Frontal cortex (tissue), 3 donors: ENCODE measurements at regions not wholly inside any gene's neighbourhood (a gene's known extent, or its start where the extent isn't known, plus 50 kb on each side); places are given as distances from the start of the nearest gene placed in this dataset.
"Not testable (repeated sequence)": the region's sequence is repeated elsewhere in the genome, so short reads cannot be mapped to it uniquely, and the experiment has no call there.

Source experiments
- DNase-seq, 2 donors: peaks; one replicate each; pipeline ENCODE4 v3.0.0; 2012; ENCODE audit warnings: low spot score in 2 of 2
- FAIRE-seq: peaks from 2 replicates; lab custom pipeline; 2012; peaks lifted over from hg19 to GRCh38; lab: Jason Lieb, UNC
- donor health status: control.
- donor health status: control.
- donor health status: control.

DNA sequence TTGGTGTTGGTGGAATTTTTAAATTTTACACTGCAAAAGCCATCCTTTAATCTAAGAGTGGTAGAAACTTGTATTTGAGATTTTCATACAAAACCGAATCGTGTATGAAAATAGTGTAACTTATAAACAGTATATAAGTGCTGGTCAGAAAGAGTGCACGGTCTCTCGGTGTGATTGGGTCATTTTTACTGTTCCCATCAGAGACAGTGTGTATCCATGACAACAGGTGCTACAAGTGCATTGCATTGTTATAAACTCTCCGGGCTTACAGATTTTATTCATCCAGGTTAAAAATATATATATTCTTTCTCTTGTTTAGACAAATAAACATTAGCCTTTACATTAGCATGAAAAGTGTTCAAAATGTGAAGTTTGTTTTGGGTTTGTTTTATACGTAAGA lies 721.9 kb downstream of the METTL4 start:
- DNase-seq (no peak), FAIRE-seq (no peak)

DNA sequence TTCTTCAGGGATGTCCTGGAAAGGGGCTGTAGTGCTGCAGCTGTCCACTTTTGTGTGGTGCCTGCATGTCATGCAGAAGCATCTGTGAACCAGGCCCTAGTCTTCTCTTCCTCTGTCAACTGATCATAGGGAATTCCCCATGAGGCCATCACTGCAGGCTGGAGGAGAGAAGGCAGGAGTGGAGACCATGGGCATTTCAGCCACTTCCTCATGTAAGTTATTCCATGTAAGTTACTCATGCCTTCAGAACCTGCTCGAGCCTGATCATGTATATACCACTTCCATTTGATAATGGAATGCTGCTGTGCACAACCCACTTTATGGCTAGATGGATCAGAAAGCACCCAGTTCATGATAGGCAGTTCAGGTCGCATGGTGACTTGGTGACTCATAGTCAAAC lies 714.0 kb downstream of the METTL4 start:
- not testable (repeated sequence) for FAIRE-seq, DNase-seq

DNA sequence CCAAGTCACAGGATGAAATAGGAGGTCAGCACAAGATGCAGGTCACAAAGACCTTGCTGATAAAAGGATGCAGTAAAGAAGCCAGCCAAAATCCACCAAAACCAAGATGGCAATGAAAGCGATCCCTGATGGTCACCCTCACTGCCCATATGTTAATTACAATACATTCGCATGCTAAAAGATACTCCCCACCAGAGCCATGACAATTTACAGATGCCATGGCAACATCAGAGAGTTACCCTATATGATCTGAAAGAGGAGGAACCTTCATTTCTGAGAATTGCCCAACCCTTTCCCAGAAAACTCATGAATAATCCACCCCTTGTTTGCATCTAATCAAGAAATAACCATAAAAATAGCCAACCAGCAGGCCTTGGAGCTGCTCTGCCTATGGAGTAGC lies 709.8 kb downstream of the METTL4 start:
- DNase-seq, result no peak
- FAIRE-seq, result no peak

DNA sequence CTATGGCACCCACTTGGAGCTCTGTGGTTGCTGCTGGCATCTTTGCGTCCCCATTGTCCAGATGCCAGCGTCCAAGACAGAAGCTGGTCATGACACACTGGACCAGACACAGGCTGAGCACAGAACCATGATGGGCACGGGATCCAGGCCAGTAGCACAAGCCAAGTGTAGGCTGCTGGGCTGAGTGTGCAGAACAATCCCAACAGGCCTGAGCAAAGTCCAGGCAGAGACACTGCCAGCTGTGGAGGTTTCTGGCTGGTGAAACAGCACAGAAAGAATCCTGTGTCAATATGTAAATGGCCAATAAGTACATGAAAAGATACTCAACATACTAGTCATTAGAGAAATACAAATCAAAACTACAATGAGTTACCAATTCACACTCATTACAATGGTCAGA lies 705.4 kb downstream of the METTL4 start:
- no peak for DNase-seq
- no peak for FAIRE-seq

DNA sequence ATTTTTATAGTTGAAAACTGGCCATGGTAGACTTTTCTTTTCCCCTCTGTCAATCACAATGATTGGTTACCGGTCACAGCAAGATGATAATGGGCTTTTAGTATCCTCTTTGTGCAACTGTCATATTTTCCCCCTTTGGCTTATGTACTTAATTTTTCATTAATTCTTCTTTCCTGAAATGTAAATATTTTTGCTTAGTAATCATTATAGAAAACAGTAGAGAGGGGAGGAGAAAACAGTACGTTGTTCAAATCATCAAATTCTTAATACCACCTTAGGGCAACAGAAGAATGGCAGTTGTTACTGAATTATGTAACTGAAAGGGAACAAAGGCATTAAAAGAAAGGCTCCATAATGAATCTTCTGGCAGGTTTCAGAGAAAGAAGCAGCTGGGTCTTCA lies 699.0 kb downstream of the METTL4 start:
- no peak for FAIRE-seq
- no peak for DNase-seq

DNA sequence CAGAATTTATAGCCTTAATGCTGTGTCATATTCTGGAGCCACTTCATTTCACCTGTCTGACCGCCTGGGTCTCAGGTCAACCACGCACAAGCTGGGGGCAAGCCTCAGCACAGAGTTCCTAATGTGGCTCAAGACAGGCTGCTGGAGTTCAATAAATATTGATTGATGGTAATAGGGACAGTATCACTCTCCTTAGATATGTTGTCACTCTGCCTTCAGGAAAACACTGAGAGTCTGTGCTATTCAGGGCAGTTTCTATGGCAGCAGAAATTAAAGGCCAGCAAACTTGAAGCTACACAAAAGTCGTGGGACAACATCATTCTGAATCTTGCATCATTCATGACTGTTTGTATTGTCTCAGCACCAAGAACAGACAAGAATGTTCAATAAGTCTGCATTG lies 696.1 kb downstream of the METTL4 start:
- no peak for DNase-seq
- FAIRE-seq, result no peak

DNA sequence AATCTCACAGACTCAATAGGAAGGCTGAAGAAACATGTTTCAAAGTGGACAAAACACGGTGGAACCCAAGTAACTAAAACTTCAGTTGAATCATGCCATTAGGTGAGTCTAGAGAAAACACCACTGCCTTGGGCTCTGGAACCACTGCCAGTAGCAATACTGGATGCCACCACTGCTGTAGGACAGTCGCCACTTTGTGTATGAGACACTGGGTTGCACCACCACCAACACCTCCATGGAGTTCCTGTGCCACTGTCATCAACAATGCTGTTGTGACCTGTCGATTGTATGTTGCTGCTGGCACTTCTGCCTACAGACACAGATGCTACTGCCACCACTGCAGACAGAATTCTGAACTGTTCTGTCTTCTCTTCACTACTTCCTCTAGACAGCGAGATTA lies 686.7 kb downstream of the METTL4 start:
- DNase-seq (no peak), FAIRE-seq (no peak)

DNA sequence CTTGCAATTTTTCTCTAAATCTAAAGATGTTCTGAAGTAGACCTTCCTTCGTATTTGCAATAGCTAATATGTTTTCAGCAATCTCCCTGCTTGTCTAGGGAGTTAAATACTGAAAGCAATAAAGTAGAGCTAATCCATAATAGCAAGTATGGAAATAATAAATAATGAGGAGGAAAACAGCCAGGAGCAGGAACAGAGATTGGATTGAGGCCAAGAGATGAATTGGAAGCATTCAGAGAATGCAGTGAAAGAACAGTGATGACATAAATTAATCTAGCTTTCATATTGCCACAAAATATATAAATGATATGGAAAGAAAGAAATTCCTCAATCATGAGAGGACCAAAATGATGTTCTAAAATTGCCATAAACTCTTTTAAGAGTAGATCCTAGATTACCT lies 679.7 kb downstream of the METTL4 start:
- no peak for FAIRE-seq
- no peak for DNase-seq

DNA sequence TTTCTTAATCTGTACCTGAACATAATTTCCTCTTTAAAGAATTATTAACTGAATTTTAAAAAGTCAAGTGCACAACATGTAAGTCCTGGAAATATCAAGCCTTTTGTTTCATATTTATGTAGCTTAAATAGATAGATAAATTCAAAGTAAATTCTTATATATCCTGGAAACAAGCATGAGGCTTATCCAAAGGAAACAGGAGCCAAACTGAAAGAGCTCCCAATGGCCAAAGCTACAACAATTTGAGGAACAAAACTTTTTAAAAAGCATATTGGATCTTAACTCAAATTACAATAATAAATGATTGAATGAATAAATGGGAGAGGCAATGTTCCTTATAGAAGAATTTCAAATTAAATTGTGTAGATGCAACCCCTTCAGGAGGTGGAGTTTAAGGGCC lies 679.1 kb downstream of the METTL4 start:
- DNase-seq, result no peak
- FAIRE-seq, result no peak

DNA sequence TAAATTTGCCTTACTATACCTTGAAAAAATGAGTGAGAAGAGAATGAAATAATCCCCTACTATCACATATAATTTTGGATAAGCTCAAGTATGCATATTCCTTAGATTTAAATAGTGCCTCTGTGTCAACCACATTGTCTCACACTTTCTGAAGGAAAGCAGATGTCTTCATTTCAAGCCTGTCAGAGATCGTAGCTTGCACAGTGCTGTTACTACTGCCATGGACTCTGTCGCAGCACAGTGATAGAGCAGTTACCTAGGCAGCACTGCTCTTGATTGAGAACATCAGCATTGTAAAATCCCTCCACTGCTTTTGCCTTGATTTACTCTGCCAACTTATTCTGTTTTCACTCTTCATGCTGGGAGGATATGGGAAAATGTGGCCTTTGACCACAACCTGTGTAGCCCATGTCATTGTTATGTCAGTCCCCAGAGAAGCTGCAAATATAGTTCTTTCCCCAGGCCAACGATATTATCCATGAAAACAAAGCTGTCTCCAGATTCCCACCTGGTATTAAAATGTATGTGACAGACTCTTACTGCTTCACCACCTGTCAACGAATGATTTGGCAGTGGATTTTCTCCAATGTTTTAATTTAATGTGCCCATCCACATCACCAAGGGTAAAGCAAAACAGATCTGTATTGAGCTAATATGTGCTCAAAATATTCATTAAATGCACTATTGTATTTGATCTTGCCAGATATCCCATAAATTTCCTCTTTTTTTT lies 675.7 kb downstream of the METTL4 start:
- DNase-seq, result no peak
- FAIRE-seq, result no peak

DNA sequence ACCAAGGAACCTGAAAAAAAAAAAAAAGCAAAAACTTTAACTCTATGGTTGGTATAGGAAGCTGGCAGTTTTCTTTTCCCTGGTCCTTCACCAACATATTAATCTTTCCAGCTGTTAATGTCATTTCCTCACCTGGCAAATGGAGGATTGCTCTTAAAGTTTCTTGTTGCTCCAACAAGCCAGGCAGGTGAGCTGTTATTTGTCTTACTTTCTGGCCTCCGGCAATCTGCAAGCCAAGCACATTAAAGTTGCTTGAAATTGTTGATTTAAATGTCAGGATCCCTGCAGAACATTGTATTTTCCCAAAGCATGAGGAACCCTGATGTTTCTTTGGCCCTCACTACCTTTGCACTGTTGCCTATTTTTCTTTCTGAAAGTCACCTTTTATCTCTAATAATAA lies 664.9 kb downstream of the METTL4 start:
- no peak for FAIRE-seq
- no peak for DNase-seq

DNA sequence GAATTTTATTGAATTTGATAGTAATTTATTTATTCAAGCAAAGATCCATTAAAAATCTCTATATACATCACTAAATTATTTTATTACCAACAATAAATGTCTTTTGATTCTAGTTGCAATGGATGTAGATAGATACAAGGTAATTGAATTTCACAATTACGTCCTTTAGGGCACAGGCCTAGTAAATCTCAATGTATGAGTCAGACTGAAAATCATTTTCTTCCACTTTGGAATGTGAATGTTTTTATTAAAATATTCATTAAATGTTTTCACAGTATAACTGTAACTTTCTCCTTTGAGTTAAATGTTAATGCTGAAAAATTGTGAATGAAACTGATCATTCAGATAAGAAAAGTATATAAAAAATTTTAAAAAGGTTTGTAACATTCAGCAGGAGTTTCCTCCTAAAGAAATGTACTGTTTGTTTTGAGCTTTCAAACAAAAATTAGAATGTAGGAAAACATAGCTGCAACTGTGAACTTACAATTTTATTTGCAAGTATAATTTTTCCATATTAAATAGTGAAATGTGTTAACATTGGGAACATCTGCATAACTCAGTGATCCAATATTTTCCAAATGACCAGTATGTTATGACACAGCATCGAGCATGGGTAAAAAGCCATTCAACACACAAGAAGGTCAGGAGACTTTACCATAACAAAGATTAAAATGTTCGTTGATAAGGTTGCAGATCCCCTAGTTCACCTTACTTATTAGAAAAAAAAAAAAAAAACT lies 663.7 kb downstream of the METTL4 start:
- DNase-seq (no peak), FAIRE-seq (peak; percentile 13)

DNA sequence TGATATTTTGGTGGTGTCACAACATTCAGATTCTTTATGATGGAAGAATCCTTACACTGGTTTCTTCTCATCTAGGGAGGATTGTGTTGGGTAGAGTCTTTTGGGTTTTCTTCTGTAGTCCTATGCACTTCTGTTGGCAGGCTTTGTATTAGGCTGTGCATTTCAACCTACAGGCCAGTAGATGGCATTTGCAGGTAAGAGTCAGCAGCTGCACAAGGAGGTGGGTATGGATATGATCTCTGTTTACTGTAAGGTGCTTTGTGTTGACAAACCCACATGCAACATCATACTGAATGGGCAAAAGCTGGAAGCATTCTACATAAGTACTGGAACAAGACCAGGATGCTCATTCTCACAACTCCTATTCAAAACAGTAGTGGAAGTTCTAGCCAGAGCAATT lies 656.8 kb downstream of the METTL4 start:
- FAIRE-seq (no peak), DNase-seq (no peak)

DNA sequence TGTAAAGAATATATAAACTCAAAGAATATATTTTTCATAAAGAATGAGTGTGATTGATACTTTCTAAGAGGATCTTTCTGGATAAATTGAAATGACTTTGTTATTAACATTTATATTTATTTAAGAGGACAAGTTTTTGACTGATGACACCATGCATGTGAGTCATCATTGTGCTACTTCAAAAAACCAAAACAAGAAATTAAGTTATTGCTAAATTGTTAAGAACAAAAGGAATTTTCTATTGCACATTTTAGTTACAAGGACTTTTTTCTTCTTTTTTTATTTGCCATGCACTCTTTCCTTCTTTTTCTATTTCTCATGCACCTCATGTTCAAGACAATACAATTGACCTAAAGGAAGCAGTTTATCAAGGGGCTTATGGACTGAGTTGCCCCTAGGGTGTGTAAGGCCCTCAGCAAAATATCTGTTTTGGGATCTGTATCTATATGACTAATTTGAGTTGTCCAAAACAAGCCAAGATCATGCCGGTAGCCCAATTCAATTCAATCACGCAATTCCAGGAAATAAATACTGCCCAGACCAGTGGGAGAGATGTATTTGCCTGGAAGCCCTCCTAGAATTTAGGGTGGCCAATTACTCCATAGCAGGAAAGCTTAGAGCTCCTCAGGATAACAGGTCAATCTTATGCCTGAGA lies 654.3 kb downstream of the METTL4 start:
- DNase-seq (no peak), FAIRE-seq (no peak)

DNA sequence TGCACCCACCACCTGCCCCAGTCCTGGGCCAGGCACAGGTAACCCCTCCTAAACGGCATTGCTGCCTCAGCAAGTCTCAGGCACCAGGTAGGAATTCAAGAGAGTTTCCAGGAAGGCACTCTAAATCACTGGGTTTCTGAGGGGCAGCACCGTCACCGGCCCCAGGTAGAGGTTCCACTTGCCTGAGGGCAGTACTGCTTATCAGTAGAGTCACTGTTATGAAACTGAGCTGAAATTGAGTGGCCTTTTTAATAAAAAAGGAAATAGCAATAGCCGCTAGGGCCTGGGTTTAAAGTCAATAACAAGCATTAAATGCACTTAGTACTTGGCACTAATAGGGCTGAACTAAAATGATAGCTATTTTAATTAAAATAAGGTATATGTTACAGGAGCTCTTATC lies 653.7 kb downstream of the METTL4 start:
- DNase-seq (no peak), FAIRE-seq (no peak)

DNA sequence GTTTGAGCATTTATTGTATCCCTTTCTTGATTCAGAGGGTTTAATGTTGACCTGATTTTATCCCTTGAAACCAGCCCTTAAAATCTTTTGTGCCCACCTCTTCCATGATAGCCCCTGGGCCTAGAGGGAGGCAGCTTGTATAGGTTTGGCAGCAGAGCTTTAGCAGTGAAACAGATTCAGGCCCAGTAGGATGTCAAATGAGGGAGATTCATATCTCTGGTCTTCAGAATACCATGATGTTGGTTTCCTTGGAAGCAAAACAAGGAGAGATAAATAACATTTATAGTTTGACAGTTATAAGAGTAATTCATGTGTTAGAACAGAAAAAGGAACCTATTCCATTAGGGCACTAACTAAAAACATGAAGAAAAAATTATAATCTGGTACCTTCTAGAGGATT lies 649.2 kb downstream of the METTL4 start:
- DNase-seq, result no peak
- FAIRE-seq, result no peak

DNA sequence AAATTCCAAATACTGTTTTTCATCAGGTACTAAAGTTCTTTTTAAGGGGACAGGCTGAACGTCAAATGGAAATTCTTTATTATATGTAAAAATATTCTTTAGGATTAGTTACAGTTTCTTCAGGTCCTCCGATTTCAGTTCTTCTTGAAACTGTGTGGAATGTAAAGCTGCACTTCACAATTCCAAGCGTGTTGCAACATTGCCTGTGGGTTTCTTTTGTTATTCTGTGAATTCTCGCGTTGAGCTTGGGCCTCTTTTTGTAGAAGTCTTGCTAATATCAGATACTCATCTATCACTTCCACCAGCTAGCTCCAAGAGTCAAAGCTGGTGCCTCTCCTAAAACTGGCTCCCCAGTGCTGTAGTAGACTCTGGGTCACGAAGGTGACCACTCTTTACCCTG lies 642.6 kb downstream of the METTL4 start:
- DNase-seq (no peak), FAIRE-seq (no peak)

DNA sequence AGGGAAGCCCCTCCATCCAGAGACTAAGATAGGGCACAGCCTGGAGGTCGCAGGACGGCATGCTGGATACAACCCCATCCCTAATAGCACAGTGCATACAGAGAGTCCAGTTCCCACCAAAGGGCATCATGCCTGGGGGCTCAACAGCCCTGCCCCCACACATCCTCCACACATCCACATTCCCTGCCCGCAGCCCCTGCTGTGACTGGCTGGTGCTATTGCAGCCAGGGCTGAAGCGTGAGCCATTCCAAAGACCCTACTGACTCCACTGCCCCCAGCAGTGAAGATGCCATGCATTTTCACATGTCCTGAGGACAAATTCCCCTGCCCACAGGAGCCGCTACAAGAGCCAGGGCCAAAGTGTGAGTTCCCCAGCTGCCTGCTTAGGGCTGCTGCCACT lies 641.6 kb downstream of the METTL4 start:
- DNase-seq, result no peak
- FAIRE-seq, result no peak

DNA sequence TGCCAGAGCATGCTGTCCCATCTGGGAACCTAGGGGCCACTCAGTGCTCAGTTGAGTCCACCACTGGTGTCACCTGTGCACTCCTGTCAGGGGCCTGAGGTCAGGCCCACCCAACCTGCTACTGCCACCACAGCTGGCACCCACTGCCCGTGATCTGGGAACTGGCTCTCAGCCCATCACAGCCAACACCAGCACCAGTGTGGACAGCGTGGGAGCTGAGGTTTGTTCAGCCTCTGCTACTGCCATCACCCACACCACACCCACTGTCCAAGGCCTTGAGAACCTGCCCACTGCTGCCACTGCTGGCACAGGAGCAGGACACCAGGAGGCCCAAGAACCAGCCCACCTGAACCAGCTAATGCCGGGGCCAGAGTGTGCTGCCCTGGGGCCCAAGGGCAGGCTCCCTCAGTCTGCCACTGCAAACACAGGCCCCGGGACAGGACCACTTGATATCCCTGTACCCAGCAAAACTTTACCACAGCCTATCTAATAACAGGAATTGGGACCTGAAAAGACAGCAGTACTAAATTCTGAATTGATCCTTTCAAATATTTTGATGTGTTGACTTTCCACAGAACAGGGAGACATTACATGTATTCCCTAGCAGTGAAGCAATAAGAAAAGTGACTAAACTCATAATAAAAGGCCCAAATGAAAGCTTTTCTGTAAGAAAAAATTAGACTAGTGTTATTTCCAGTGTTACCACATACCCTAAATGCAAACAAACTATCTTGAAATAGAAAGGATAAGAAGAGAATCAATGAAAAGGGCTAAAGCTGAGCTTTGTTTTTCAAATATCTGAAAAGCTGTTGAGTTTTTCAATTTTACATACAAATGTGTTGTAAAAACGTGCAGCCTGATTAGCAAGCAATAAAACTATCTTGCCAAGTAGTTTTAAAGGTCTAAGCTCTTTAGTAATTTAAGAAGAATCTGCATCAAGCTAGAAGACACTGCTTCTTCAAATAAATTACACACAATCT lies 640.7 kb downstream of the METTL4 start:
- FAIRE-seq, result no peak
- DNase-seq, result no peak

DNA sequence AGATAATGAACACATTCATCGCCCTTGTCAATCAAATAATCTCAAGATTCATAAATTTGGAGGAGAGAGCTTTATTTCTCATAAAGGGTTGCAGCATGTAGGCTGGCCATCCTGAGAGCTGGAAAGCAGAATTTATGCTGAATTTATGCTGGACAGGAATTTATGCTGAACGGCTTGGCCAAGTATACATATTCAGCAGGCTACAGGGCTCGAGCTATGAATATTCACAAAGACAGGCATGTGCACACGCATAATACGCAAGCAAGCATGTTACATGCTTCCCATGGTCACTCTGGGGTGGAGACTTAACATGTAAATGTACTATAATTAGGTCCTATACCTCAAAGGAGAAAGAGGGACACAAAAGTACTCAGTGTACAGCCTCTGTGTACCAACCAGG lies 618.8 kb downstream of the METTL4 start:
- FAIRE-seq (no peak), DNase-seq (no peak)
